AG04449 (cell line): ENCODE measurements at regions not wholly inside any gene's neighbourhood (a gene's known extent, or its start where the extent isn't known, plus 50 kb on each side); places are given as distances from the start of the nearest gene placed in this dataset.
"Not testable (repeated sequence)": the region's sequence is repeated elsewhere in the genome, so short reads cannot be mapped to it uniquely, and the experiment has no call there.

ENCODE experiments used
- CTCF ChIA-PET: fragments of 350-600 bp; formaldehyde crosslinking; extraction: SDS; loops from one replicate; lab custom pipeline; 2021; ENCODE audit warnings: antibody characterized with exemption; lab: Yijun Ruan, JAX
- POLR2A ChIA-PET: fragments of 400-600, 350-600 bp; formaldehyde crosslinking; extraction: SDS; loops from one replicate; lab custom pipeline; 2020; ENCODE audit warnings: antibody characterized with exemption, inconsistent platforms; lab: Yijun Ruan, JAX
- DNase-seq: peaks from one replicate; pipeline ENCODE4 v3.0.0-alpha.2; 2010; ENCODE audit warnings: low read depth, low spot score
- H3K4me3 ChIP-seq: 2 replicates; pipeline ENCODE4 v1.5.1; 2011; ENCODE audit warnings: low read depth, mild to moderate bottlenecking, control low read depth, low read length
- TF ChIP-seq, protein P1 (sequence below): IDR thresholded peaks from one replicate; pipeline ENCODE4 v1.5.1; 2011; ENCODE audit warnings: mild to moderate bottlenecking, moderate library complexity, low read length, control low read depth, inconsistent platforms; ENCODE audit not compliant: insufficient read depth; ENCODE audit errors: missing control alignments

DNA sequence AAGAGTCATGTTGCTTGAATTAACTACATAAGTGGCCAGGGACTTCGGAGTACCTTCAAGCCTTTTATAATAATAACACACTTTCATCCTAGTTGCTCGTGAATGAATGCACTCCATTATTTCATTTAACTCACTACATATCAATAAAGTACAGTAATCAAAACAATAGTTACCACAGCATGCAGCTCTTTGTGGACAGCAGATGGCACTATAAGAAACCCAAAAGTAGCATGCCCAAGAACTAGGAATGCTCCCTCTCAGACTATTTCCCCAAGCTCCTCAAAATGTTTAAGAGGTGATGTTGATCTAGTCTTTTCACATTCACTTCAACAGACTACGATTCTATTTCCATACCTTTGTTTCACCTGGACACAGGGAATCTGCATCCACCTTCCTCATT lies 500.8 kb upstream of the DIAPH2 start:
- no peak for DNase-seq
- TF ChIP-seq, protein P1, sequence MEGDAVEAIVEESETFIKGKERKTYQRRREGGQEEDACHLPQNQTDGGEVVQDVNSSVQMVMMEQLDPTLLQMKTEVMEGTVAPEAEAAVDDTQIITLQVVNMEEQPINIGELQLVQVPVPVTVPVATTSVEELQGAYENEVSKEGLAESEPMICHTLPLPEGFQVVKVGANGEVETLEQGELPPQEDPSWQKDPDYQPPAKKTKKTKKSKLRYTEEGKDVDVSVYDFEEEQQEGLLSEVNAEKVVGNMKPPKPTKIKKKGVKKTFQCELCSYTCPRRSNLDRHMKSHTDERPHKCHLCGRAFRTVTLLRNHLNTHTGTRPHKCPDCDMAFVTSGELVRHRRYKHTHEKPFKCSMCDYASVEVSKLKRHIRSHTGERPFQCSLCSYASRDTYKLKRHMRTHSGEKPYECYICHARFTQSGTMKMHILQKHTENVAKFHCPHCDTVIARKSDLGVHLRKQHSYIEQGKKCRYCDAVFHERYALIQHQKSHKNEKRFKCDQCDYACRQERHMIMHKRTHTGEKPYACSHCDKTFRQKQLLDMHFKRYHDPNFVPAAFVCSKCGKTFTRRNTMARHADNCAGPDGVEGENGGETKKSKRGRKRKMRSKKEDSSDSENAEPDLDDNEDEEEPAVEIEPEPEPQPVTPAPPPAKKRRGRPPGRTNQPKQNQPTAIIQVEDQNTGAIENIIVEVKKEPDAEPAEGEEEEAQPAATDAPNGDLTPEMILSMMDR = no peak
- H3K4me3 ChIP-seq = no peak overlapping the region
- ChIA-PET CTCF (no interaction called here), POLR2A (no interaction called here)

- TF ChIP-seq, protein P1 = no peak
- ChIA-PET CTCF (no interaction called here), POLR2A (no interaction called here)
- DNase-seq = no peak
- no peak overlapping the region for H3K4me3 ChIP-seq
Observed at GRCh38 chrX:96204928-96205327, 479.7 kb upstream of the DIAPH2 start.

DNA sequence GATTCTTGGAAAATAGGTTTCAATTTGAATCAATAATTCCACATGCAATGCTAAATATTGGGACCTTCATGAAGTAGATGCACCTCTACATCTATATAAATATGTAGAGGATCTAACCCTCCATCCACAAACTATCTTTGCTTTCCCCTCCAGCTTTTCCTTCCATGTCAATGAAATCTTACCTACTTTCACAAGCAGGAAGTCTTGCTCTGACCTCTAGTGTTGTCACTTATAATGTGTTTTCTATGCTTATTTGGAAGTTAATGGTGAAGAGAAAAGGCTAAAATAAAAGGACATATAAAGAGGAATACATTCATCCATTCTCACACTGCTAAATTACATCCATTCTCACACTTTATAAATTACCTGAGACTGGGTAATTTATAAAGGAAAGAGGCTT lies 472.7 kb upstream of the DIAPH2 start:
- ChIA-PET POLR2A (no interaction called here), CTCF (no interaction called here)
- no peak overlapping the region for H3K4me3 ChIP-seq
- DNase-seq = no peak
- TF ChIP-seq, protein P1 = no peak

DNA sequence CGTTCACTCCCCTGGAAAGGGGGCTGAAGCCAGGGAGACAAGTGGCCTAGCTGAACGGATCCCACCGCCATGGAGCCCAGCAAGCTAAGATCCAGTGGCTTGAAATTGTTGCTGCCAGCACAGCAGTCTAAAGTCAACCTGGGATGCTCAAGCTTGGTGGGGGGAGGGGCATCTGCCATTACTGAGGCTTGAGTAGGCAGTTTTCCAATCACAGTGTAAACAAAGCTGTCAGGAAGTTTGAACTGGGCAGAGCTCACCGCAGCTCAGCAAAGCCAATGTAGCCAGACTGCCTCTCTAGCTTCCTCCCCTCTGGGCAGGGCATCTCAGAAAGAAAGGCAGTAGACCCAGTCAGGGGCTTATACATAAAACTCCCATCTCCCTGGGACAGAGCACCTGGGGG lies 470.0 kb upstream of the DIAPH2 start:
- DNase-seq, POLR2A ChIA-PET, H3K4me3 ChIP-seq, CTCF ChIA-PET: not testable (repeated sequence)

DNA sequence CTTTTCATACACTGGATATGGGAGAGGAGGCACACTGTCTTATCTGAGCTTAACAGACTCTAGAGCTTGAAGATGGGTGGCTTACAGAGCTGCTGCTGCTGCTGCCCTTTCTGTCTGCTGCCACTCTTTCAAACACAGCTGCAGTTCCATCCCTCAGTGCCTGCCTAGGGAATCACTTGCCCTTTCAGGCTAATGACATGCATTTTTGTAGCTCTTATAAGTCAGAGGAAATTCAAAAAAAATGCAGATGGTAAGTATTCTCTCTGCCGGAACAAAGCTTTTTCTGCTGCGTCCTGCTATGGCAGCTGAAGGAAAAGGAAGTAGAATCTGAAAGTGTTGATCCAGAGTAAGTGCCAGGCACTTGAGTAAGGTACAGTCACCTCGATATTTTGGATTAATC lies 460.4 kb upstream of the DIAPH2 start:
- ChIA-PET CTCF (no interaction called here), POLR2A (no interaction called here)
- H3K4me3 ChIP-seq = no peak overlapping the region
- TF ChIP-seq, protein P1 = no peak
- no peak for DNase-seq

GRCh38 chrX:96244955-96245354 lies 439.7 kb upstream of the DIAPH2 start:
- ChIA-PET POLR2A (no interaction called here), CTCF (no interaction called here)
- TF ChIP-seq, protein P1 = no peak
- DNase-seq = no peak
- no peak overlapping the region for H3K4me3 ChIP-seq

GRCh38 chrX:96246436-96246835 lies 438.2 kb upstream of the DIAPH2 start:
- ChIA-PET POLR2A (no interaction called here), CTCF (no interaction called here)
- TF ChIP-seq, protein P1 = no peak
- DNase-seq = no peak
- no peak overlapping the region for H3K4me3 ChIP-seq
